Gastrocnemius medialis (tissue), 4 donors: ENCODE measurements at regions not wholly inside any gene's neighbourhood (a gene's known extent, or its start where the extent isn't known, plus 50 kb on each side); places are given as distances from the start of the nearest gene placed in this dataset.

Source experiments
- POLR2A ChIP-seq, 2 donors: fragments of 450-650 bp; IDR thresholded peaks; one replicate each; pipeline ENCODE4 v1.6.1; 2017; ENCODE audit warnings: antibody characterized with exemption in 2 of 2, mild to moderate bottlenecking in 2 of 2, moderate library complexity in 2 of 2
- TF ChIP-seq, protein P1 (sequence below), 5 experiments: fragments of 450-650 bp in 3 of 5; fragments of 200-600 bp in 2 of 5; sonication (generic) in 2 of 5; IDR thresholded peaks in 4 of 5; conservative IDR thresholded peaks in 1 of 5; 1 replicate in 4 of 5; 2 replicates in 1 of 5; pipeline ENCODE4 v1.5.1; 2016 to 2019; ENCODE audit warnings: antibody characterized with exemption in 5 of 5, mild to moderate bottlenecking in 3 of 5, moderate library complexity in 3 of 5

DNA sequence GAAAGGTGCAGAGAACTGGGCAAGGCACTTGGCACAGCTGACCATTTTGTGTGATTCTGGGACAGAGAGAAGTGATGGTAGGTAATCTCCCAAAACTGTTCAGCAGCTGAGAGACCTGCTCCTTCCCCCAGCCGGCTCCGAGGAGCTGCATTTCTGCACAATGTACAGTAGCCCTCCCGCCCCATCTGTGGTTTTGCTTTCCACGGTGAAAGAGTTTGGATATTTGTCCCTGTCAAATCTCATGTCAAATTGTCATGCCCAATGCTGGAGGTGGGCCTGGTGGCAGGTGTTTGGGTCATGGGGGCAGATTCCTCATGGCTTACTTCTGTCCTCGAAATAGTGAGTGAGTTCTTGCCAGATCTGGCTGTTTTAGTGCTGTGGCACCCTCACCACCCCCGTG, 90.5 kb upstream of the CD99 start:
- TF ChIP-seq POLR2A (IDR thresholded peaks at IDR 0.05) = no peak
- TF ChIP-seq, protein P1, sequence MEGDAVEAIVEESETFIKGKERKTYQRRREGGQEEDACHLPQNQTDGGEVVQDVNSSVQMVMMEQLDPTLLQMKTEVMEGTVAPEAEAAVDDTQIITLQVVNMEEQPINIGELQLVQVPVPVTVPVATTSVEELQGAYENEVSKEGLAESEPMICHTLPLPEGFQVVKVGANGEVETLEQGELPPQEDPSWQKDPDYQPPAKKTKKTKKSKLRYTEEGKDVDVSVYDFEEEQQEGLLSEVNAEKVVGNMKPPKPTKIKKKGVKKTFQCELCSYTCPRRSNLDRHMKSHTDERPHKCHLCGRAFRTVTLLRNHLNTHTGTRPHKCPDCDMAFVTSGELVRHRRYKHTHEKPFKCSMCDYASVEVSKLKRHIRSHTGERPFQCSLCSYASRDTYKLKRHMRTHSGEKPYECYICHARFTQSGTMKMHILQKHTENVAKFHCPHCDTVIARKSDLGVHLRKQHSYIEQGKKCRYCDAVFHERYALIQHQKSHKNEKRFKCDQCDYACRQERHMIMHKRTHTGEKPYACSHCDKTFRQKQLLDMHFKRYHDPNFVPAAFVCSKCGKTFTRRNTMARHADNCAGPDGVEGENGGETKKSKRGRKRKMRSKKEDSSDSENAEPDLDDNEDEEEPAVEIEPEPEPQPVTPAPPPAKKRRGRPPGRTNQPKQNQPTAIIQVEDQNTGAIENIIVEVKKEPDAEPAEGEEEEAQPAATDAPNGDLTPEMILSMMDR (IDR thresholded peaks at IDR 0.05 in 4 of 5, conservative IDR thresholded peaks at IDR 0.05 in 1 of 5) = no peak
